Kidney (tissue), 13 donors: ENCODE measurements at regions not wholly inside any gene's neighbourhood (a gene's known extent, or its start where the extent isn't known, plus 50 kb on each side); places are given as distances from the start of the nearest gene placed in this dataset.

Experiments
- DNase-seq, 5 donors: peaks; one replicate each; pipeline ENCODE4 v3.0.0-alpha.2; 2013 to 2020
- FAIRE-seq: peaks from 2 replicates; lab custom pipeline; 2012; peaks lifted over from hg19 to GRCh38; lab: Jason Lieb, UNC
- H3K27ac ChIP-seq, 2 donors: one replicate each; pipeline ENCODE4 v1.7.0; 2013; ENCODE audit warnings: low read depth in 2 of 2, low read length in 2 of 2, inconsistent platforms in 1 of 2
- H3K27me3 ChIP-seq: one replicate; pipeline ENCODE4 v1.7.1; 2013; ENCODE audit warnings: low read length, inconsistent platforms; ENCODE audit not compliant: control insufficient read depth, insufficient read depth
- H3K36me3 ChIP-seq, 3 donors: one replicate each; pipeline versions ENCODE4 v1.7.0 to v1.7.1; 2013; ENCODE audit warnings: low read length in 3 of 3, control low read depth in 1 of 3, inconsistent platforms in 1 of 3; ENCODE audit not compliant: insufficient read depth in 3 of 3, control insufficient read depth in 2 of 3
- H3K4me1 ChIP-seq, 3 donors: one replicate each; pipeline versions ENCODE4 v1.7.0 to v1.7.1; 2013; ENCODE audit warnings: low read length in 3 of 3, inconsistent platforms in 1 of 3, low read depth in 1 of 3; ENCODE audit not compliant: control insufficient read depth in 2 of 3, insufficient read depth in 2 of 3
- H3K4me3 ChIP-seq, 3 donors: one replicate each; pipeline versions ENCODE4 v1.7.0 to v1.8.1; 2013; ENCODE audit warnings: low read length in 3 of 3, control low read depth in 1 of 3, inconsistent platforms in 1 of 3
- H3K9ac ChIP-seq, 3 donors: one replicate each; pipeline versions ENCODE4 v1.7.0 to v1.7.1; 2013; ENCODE audit warnings: low read length in 3 of 3, control low read depth in 1 of 3, inconsistent platforms in 1 of 3
- H3K9me3 ChIP-seq, 3 donors: one replicate each; pipeline versions ENCODE4 v1.7.0 to v1.7.1; 2013; ENCODE audit warnings: low read length in 3 of 3, control low read depth in 1 of 3, inconsistent platforms in 1 of 3; ENCODE audit not compliant: control insufficient read depth in 2 of 3, insufficient read depth in 1 of 3
- CTCF ChIP-seq: IDR thresholded peaks from 3 replicates; pipeline ENCODE4 v1.5.1; 2012; ENCODE audit warnings: mild to moderate bottlenecking, moderate library complexity, borderline replicate concordance; ENCODE audit not compliant: insufficient read depth; ENCODE audit errors: extremely low read depth
- intact Hi-C: fragments of 100-400 bp; cut with DNase I; formaldehyde crosslinking; loops from one replicate; pipeline ENCODE4 v1.11.1; 2022
- donor health status: control.
- donor health status: control.
- donor health status: control.
- donor health status: control.
- donor health status: control.
- donor health status: DM: yes; HTN: yes; CAD: no.
- donor health status: Normal renal cell carcinoma (clear cell type).

GRCh38 chr17:14827396-14827919 is 437.7 kb downstream of the PMP22 start:
- H3K36me3 ChIP-seq: no peaks in the 10 kb centered on the region
- peak in 4 of 5 donors; percentile 74 to 90 (median 84) for DNase-seq

GRCh38 chr17:14826358-14826757 is 438.8 kb downstream of the PMP22 start:
- FAIRE-seq (no peak), DNase-seq (peak in 4 of 5 donors; percentile 76 to 93 (median 84))
- Histone ChIP-seq H3K27me3 (no peaks in the 10 kb centered on the region), H3K27ac (no peak overlapping the region), H3K4me3 (no peak overlapping the region), H3K9ac (no peak overlapping the region), H3K4me1 (peaks cover 0 to 4% (median 0%) of the 10 kb centered on the region in 3 donors), H3K36me3 (no peaks in the 10 kb centered on the region), H3K9me3 (peaks cover 0 to 6% (median 2%) of the 10 kb centered on the region in 3 donors)
- intact Hi-C loops: no loop called here
- no peak for TF ChIP-seq CTCF

More at GRCh38 chr17:14827396-14827919, 437.7 kb downstream of the PMP22 start:
- intact Hi-C loops: no loop called here
- FAIRE-seq: no peak
- Histone ChIP-seq H3K27ac (no peak overlapping the region), H3K9me3 (peaks cover 0 to 6% (median 2%) of the 10 kb centered on the region in 3 donors), H3K4me3 (no peak overlapping the region), H3K27me3 (no peaks in the 10 kb centered on the region), H3K9ac (no peak overlapping the region), H3K4me1 (peaks cover 0 to 4% (median 0%) of the 10 kb centered on the region in 3 donors)
- TF ChIP-seq CTCF: no peak

- DNase-seq: no peak
- Histone ChIP-seq H3K4me3 (no peak overlapping the region), H3K4me1 (no peaks in the 10 kb centered on the region), H3K27ac (no peak overlapping the region), H3K9me3 (peaks cover 0 to under 1% (median 0%) of the 10 kb centered on the region in 3 donors), H3K9ac (no peak overlapping the region), H3K36me3 (no peaks in the 10 kb centered on the region), H3K27me3 (no peaks in the 10 kb centered on the region)
- intact Hi-C loops: no loop called here
- no peak for TF ChIP-seq CTCF
- FAIRE-seq: no peak
These were observed 446.7 kb downstream of the PMP22 start for GRCh38 chr17:14818469-14818868.

GRCh38 chr17:14815079-14815478 is 450.0 kb downstream of the PMP22 start:
- H3K9me3 ChIP-seq: no peaks in the 10 kb centered on the region
- no peak for TF ChIP-seq CTCF
- no peak for FAIRE-seq
- no peaks in the 10 kb centered on the region for H3K4me1 ChIP-seq
- no peak overlapping the region for H3K9ac ChIP-seq
- no peaks in the 10 kb centered on the region for H3K27me3 ChIP-seq
- no peak overlapping the region for H3K27ac ChIP-seq
- H3K4me3 ChIP-seq: no peak overlapping the region
- H3K36me3 ChIP-seq: no peaks in the 10 kb centered on the region
- intact Hi-C loops: no loop called here
- DNase-seq: no peak
